GM23338 (cell line): ENCODE measurements at regions not wholly inside any gene's neighbourhood (a gene's known extent, or its start where the extent isn't known, plus 50 kb on each side); places are given as distances from the start of the nearest gene placed in this dataset.

Source experiments
- ATAC-seq: fragments of 200-7000 bp; cut with Tn5 transposase; 3 replicates; pipeline ENCODE4 v1.9.1; 2020
- DNase-seq: peaks from one replicate; pipeline ENCODE4 v3.0.0-alpha.2; 2015; ENCODE audit warnings: low spot score
- H2AFZ ChIP-seq: fragments of 200-600 bp; sonication (generic); 2 replicates; pipeline ENCODE4 v1.8.0; 2016; ENCODE audit warnings: antibody characterized with exemption, mild to moderate bottlenecking, moderate library complexity
- H3F3A ChIP-seq: fragments of 200-600 bp; sonication (generic); replicated peaks from 2 replicates; pipeline ENCODE4 v1.8.0; 2017; ENCODE audit warnings: antibody characterized with exemption, mixed run types, low read depth
- H3K27ac ChIP-seq: fragments of 200-600 bp; sonication (generic); 2 replicates; pipeline ENCODE4 v1.6.1; 2016; ENCODE audit warnings: low read depth
- H3K27me3 ChIP-seq: fragments of 200-600 bp; sonication (generic); 2 replicates; pipeline ENCODE4 v1.8.0; 2016; ENCODE audit warnings: mild to moderate bottlenecking, mixed run types, moderate library complexity; ENCODE audit not compliant: insufficient read depth
- H3K36me3 ChIP-seq: fragments of 200-600 bp; sonication (generic); 2 replicates; pipeline ENCODE4 v1.8.0; 2016; ENCODE audit warnings: mild to moderate bottlenecking; ENCODE audit not compliant: insufficient read depth
- H3K4me1 ChIP-seq: fragments of 200-600 bp; sonication (generic); 2 replicates; pipeline ENCODE4 v1.8.0; 2016; ENCODE audit warnings: mild to moderate bottlenecking, moderate library complexity; ENCODE audit not compliant: insufficient read depth
- H3K4me2 ChIP-seq: fragments of 200-600 bp; sonication (generic); 2 replicates; pipeline ENCODE4 v1.7.1; 2017; ENCODE audit warnings: mixed run types
- H3K4me3 ChIP-seq: fragments of 200-600 bp; sonication (generic); 2 replicates; pipeline ENCODE4 v1.6.1; 2016; ENCODE audit warnings: mixed run types
- H3K79me2 ChIP-seq: fragments of 200-600 bp; sonication (generic); replicated peaks from 2 replicates; pipeline ENCODE4 v1.8.0; 2017; ENCODE audit warnings: mild to moderate bottlenecking; ENCODE audit not compliant: insufficient read depth
- H3K9me2 ChIP-seq: fragments of 200-600 bp; sonication (generic); 2 replicates; pipeline ENCODE4 v1.8.0; 2017; ENCODE audit not compliant: insufficient read depth
- H4K20me1 ChIP-seq: fragments of 200-600 bp; sonication (generic); replicated peaks from 2 replicates; pipeline ENCODE4 v1.8.0; 2017; ENCODE audit warnings: mild to moderate bottlenecking; ENCODE audit not compliant: insufficient read depth
- H3K27ac Mint-ChIP-seq: 2 replicates; pipeline ENCODE4 v1.8.0; 2020; ENCODE audit warnings: inconsistent platforms, mild to moderate bottlenecking, moderate library complexity, mixed read lengths
- H3K27me3 Mint-ChIP-seq: 3 replicates; pipeline ENCODE4 v1.8.0; 2022; ENCODE audit warnings: low read depth, mild to moderate bottlenecking, moderate library complexity, mixed read lengths, inconsistent platforms; ENCODE audit not compliant: insufficient read depth, poor library complexity
- H3K36me3 Mint-ChIP-seq: 3 replicates; pipeline ENCODE4 v1.8.0; 2021; ENCODE audit warnings: low read depth, mild to moderate bottlenecking, inconsistent platforms, moderate library complexity, mixed read lengths
- H3K4me1 Mint-ChIP-seq: 3 replicates; pipeline ENCODE4 v1.8.0; 2020; ENCODE audit warnings: mild to moderate bottlenecking, inconsistent platforms, mixed read lengths
- H3K4me3 Mint-ChIP-seq: 3 replicates; pipeline ENCODE4 v1.8.0; 2021; ENCODE audit warnings: moderate library complexity, mild to moderate bottlenecking, inconsistent platforms, mixed read lengths
- H3K9me3 Mint-ChIP-seq: 3 replicates; pipeline ENCODE4 v1.8.0; 2020; ENCODE audit warnings: moderate library complexity, mild to moderate bottlenecking, inconsistent platforms, mixed read lengths
- CREB1 ChIP-seq: fragments of 250-450 bp; sonication (Bioruptor Pico); IDR thresholded peaks from 2 replicates; pipeline ENCODE4 v1.5.0; 2020; ENCODE audit warnings: low read depth, mild to moderate bottlenecking, moderate library complexity
- EZH2 ChIP-seq: fragments of 200-600 bp; sonication (generic); IDR thresholded peaks from one replicate; pipeline ENCODE4 v1.8.0; 2017; ENCODE audit warnings: antibody characterized with exemption, mild to moderate bottlenecking, low read depth; ENCODE audit not compliant: unreplicated experiment
- EZH2phosphoT487 ChIP-seq: fragments of 200-600 bp; sonication (generic); IDR thresholded peaks from one replicate; pipeline ENCODE4 v1.8.1; 2018; ENCODE audit warnings: antibody characterized with exemption; ENCODE audit not compliant: unreplicated experiment
- JUNB ChIP-seq: IDR thresholded peaks from one replicate; pipeline ENCODE4 v1.6.1; 2016; ENCODE audit warnings: antibody characterized with exemption; ENCODE audit not compliant: unreplicated experiment
- NANOG ChIP-seq: IDR thresholded peaks from 2 replicates; pipeline ENCODE4 v1.6.1; 2016; ENCODE audit warnings: antibody characterized with exemption, borderline replicate concordance
- POLR2AphosphoS5 ChIP-seq: IDR thresholded peaks from 2 replicates; pipeline ENCODE4 v1.6.1; 2016; ENCODE audit warnings: antibody characterized with exemption, low read depth
- STAT1 ChIP-seq: IDR thresholded peaks from one replicate; pipeline ENCODE4 v1.6.1; 2016; ENCODE audit warnings: antibody characterized with exemption; ENCODE audit not compliant: unreplicated experiment
- ZNF114 ChIP-seq: fragments of 250-450 bp; sonication (Bioruptor Pico); IDR thresholded peaks from 2 replicates; pipeline ENCODE4 v1.5.0; 2020; ENCODE audit warnings: mild to moderate bottlenecking, moderate library complexity
- ZNF331 ChIP-seq: fragments of 250-450 bp; sonication (Bioruptor Pico); IDR thresholded peaks from 2 replicates; pipeline ENCODE4 v1.5.0; 2020; ENCODE audit warnings: low read depth, mild to moderate bottlenecking, moderate library complexity
- TF ChIP-seq, protein P1 (sequence below): IDR thresholded peaks from one replicate; pipeline ENCODE4 v1.6.1; 2018; ENCODE audit warnings: antibody characterized with exemption; ENCODE audit not compliant: unreplicated experiment
- TF ChIP-seq, protein P2 (sequence below): IDR thresholded peaks from 2 replicates; pipeline ENCODE4 v1.6.1; 2016; ENCODE audit warnings: antibody characterized with exemption
- TF ChIP-seq, protein P3 (sequence below), 2 experiments: fragments of 200-600 bp in 1 of 2; sonication (generic) in 1 of 2; conservative IDR thresholded peaks; 2 replicates each; pipeline versions ENCODE4 v1.5.1 to v1.6.1; 2016 to 2017; ENCODE audit warnings: antibody characterized with exemption in 2 of 2, low read depth in 2 of 2, mild to moderate bottlenecking in 2 of 2, moderate library complexity in 1 of 2
- TF ChIP-seq, protein P4 (sequence below): fragments of 250-450 bp; sonication (Bioruptor Pico); IDR thresholded peaks from 2 replicates; pipeline ENCODE4 v1.5.0; 2020; ENCODE audit warnings: mild to moderate bottlenecking, moderate library complexity

DNA sequence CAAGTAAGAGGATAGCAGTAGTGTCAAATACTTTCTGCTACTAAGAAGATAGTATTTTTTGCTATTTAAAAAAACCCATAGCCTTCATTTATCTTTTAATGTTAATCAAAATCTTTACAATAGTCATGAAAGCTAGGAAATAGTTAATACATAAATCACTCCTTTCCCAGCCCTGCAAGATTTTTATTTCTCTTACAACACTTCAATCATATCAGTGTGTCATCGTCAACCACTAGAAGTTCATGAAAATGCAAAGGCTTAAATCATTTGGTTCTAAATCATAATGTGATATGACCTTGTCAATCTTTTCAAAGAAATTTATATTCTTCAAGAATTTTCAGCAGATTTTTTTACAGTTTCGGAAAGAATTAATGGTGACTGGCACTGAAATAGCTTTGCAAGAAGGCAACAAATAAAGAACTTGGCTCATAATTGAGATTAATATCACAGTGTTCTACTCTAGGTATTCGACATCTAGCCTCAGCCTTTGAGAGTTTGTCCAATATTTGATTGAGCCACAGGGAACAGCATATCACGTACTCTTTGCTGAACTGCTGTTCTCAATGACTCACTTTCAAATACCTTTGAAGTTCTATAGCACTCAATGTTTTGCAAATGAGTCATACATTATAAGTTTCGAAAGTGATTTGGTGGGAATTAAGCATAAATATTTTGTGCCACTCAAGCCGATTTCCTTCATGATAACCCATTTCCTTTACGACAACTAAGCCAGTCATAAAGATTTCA lies 384.0 kb upstream of the FOXG1 start:
- Mint-ChIP-seq H3K9me3 (no peaks in the 10 kb centered on the region), H3K27ac (no peak overlapping the region), H3K27me3 (no peaks in the 10 kb centered on the region), H3K4me1 (no peaks in the 10 kb centered on the region), H3K36me3 (no peaks in the 10 kb centered on the region), H3K4me3 (no peak overlapping the region)
- Histone ChIP-seq H3K27ac (no peak overlapping the region), H3K9me2 (no peaks in the 10 kb centered on the region), H3K4me3 (no peak overlapping the region), H3F3A (no peaks in the 10 kb centered on the region), H3K79me2 (no peaks in the 10 kb centered on the region), H2AFZ (no peak overlapping the region), H4K20me1 (no peaks in the 10 kb centered on the region), H3K27me3 (no peaks in the 10 kb centered on the region), H3K4me1 (no peaks in the 10 kb centered on the region), H3K4me2 (no peak overlapping the region), H3K36me3 (no peaks in the 10 kb centered on the region)
- ATAC-seq = no peak
- TF ChIP-seq, protein P1, sequence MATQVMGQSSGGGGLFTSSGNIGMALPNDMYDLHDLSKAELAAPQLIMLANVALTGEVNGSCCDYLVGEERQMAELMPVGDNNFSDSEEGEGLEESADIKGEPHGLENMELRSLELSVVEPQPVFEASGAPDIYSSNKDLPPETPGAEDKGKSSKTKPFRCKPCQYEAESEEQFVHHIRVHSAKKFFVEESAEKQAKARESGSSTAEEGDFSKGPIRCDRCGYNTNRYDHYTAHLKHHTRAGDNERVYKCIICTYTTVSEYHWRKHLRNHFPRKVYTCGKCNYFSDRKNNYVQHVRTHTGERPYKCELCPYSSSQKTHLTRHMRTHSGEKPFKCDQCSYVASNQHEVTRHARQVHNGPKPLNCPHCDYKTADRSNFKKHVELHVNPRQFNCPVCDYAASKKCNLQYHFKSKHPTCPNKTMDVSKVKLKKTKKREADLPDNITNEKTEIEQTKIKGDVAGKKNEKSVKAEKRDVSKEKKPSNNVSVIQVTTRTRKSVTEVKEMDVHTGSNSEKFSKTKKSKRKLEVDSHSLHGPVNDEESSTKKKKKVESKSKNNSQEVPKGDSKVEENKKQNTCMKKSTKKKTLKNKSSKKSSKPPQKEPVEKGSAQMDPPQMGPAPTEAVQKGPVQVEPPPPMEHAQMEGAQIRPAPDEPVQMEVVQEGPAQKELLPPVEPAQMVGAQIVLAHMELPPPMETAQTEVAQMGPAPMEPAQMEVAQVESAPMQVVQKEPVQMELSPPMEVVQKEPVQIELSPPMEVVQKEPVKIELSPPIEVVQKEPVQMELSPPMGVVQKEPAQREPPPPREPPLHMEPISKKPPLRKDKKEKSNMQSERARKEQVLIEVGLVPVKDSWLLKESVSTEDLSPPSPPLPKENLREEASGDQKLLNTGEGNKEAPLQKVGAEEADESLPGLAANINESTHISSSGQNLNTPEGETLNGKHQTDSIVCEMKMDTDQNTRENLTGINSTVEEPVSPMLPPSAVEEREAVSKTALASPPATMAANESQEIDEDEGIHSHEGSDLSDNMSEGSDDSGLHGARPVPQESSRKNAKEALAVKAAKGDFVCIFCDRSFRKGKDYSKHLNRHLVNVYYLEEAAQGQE = no peak
- TF ChIP-seq ZNF114 (CRISPR knock-in tag) (no peak), CREB1 (CRISPR knock-in tag) (no peak), STAT1 (no peak), JUNB (no peak), ZNF331 (CRISPR knock-in tag) (no peak), POLR2AphosphoS5 (no peak), EZH2 (no peak), NANOG (no peak), EZH2phosphoT487 (no peak)
- TF ChIP-seq, protein P2, sequence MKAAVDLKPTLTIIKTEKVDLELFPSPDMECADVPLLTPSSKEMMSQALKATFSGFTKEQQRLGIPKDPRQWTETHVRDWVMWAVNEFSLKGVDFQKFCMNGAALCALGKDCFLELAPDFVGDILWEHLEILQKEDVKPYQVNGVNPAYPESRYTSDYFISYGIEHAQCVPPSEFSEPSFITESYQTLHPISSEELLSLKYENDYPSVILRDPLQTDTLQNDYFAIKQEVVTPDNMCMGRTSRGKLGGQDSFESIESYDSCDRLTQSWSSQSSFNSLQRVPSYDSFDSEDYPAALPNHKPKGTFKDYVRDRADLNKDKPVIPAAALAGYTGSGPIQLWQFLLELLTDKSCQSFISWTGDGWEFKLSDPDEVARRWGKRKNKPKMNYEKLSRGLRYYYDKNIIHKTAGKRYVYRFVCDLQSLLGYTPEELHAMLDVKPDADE = no peak
- TF ChIP-seq, protein P3, sequence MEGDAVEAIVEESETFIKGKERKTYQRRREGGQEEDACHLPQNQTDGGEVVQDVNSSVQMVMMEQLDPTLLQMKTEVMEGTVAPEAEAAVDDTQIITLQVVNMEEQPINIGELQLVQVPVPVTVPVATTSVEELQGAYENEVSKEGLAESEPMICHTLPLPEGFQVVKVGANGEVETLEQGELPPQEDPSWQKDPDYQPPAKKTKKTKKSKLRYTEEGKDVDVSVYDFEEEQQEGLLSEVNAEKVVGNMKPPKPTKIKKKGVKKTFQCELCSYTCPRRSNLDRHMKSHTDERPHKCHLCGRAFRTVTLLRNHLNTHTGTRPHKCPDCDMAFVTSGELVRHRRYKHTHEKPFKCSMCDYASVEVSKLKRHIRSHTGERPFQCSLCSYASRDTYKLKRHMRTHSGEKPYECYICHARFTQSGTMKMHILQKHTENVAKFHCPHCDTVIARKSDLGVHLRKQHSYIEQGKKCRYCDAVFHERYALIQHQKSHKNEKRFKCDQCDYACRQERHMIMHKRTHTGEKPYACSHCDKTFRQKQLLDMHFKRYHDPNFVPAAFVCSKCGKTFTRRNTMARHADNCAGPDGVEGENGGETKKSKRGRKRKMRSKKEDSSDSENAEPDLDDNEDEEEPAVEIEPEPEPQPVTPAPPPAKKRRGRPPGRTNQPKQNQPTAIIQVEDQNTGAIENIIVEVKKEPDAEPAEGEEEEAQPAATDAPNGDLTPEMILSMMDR (conservative IDR thresholded peaks at IDR 0.05; ENCODE audit: low read depth in 2 of 2) = no peak
- TF ChIP-seq, protein P4, sequence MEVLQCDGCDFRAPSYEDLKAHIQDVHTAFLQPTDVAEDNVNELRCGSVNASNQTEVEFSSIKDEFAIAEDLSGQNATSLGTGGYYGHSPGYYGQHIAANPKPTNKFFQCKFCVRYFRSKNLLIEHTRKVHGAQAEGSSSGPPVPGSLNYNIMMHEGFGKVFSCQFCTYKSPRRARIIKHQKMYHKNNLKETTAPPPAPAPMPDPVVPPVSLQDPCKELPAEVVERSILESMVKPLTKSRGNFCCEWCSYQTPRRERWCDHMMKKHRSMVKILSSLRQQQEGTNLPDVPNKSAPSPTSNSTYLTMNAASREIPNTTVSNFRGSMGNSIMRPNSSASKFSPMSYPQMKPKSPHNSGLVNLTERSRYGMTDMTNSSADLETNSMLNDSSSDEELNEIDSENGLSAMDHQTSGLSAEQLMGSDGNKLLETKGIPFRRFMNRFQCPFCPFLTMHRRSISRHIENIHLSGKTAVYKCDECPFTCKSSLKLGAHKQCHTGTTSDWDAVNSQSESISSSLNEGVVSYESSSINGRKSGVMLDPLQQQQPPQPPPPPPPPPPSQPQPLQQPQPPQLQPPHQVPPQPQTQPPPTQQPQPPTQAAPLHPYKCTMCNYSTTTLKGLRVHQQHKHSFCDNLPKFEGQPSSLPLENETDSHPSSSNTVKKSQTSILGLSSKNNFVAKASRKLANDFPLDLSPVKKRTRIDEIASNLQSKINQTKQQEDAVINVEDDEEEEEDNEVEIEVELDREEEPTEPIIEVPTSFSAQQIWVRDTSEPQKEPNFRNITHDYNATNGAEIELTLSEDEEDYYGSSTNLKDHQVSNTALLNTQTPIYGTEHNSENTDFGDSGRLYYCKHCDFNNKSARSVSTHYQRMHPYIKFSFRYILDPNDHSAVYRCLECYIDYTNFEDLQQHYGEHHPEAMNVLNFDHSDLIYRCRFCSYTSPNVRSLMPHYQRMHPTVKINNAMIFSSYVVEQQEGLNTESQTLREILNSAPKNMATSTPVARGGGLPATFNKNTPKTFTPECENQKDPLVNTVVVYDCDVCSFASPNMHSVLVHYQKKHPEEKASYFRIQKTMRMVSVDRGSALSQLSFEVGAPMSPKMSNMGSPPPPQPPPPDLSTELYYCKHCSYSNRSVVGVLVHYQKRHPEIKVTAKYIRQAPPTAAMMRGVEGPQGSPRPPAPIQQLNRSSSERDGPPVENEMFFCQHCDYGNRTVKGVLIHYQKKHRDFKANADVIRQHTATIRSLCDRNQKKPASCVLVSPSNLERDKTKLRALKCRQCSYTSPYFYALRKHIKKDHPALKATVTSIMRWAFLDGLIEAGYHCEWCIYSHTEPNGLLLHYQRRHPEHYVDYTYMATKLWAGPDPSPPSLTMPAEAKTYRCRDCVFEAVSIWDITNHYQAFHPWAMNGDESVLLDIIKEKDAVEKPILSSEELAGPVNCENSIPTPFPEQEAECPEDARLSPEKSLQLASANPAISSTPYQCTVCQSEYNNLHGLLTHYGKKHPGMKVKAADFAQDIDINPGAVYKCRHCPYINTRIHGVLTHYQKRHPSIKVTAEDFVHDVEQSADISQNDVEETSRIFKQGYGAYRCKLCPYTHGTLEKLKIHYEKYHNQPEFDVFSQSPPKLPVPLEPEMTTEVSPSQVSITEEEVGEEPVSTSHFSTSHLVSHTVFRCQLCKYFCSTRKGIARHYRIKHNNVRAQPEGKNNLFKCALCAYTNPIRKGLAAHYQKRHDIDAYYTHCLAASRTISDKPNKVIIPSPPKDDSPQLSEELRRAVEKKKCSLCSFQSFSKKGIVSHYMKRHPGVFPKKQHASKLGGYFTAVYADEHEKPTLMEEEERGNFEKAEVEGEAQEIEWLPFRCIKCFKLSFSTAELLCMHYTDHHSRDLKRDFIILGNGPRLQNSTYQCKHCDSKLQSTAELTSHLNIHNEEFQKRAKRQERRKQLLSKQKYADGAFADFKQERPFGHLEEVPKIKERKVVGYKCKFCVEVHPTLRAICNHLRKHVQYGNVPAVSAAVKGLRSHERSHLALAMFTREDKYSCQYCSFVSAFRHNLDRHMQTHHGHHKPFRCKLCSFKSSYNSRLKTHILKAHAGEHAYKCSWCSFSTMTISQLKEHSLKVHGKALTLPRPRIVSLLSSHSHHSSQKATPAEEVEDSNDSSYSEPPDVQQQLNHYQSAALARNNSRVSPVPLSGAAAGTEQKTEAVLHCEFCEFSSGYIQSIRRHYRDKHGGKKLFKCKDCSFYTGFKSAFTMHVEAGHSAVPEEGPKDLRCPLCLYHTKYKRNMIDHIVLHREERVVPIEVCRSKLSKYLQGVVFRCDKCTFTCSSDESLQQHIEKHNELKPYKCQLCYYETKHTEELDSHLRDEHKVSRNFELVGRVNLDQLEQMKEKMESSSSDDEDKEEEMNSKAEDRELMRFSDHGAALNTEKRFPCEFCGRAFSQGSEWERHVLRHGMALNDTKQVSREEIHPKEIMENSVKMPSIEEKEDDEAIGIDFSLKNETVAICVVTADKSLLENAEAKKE (CRISPR knock-in tag) = no peak
- no peak for DNase-seq
